Fibroblast of pulmonary artery (primary cell): ENCODE measurements at regions not wholly inside any gene's neighbourhood (a gene's known extent, or its start where the extent isn't known, plus 50 kb on each side); places are given as distances from the start of the nearest gene placed in this dataset.

Experiments
- DNase-seq: peaks from one replicate; pipeline ENCODE4 v3.0.0-alpha.2; 2010; ENCODE audit warnings: low read depth
- H3K4me3 ChIP-seq: replicated peaks from 2 replicates; pipeline ENCODE4 v1.5.1; 2011; ENCODE audit warnings: low read depth, mild to moderate bottlenecking, control low read depth, low read length, moderate library complexity
- CTCF ChIP-seq: IDR thresholded peaks from 2 replicates; pipeline ENCODE4 v1.5.1; 2011; ENCODE audit warnings: mild to moderate bottlenecking, control low read depth, low read length, inconsistent platforms; ENCODE audit errors: missing control alignments

- no peak for DNase-seq
- no peak overlapping the region for H3K4me3 ChIP-seq
- no peak for TF ChIP-seq CTCF
Measured at GRCh38 chr16:54362591-54363206, 76.1 kb upstream of the IRX3 start.

GRCh38 chr16:54361246-54361645 is 74.7 kb upstream of the IRX3 start:
- no peak for DNase-seq
- H3K4me3 ChIP-seq, result no peak overlapping the region
- no peak for TF ChIP-seq CTCF

- TF ChIP-seq CTCF, result no peak
- H3K4me3 ChIP-seq, result no peak overlapping the region
- no peak for DNase-seq
Measured at GRCh38 chr16:54360681-54361080, 74.1 kb upstream of the IRX3 start.

GRCh38 chr16:54359555-54359954 is 73.0 kb upstream of the IRX3 start:
- no peak for TF ChIP-seq CTCF

GRCh38 chr16:54359081-54359480 is 72.5 kb upstream of the IRX3 start:
- no peak for DNase-seq
- no peak for TF ChIP-seq CTCF
- H3K4me3 ChIP-seq, result no peak overlapping the region

More at GRCh38 chr16:54359555-54359954, 73.0 kb upstream of the IRX3 start:
- no peak for DNase-seq
- no peak overlapping the region for H3K4me3 ChIP-seq

- no peak for DNase-seq
- no peak overlapping the region for H3K4me3 ChIP-seq
- TF ChIP-seq CTCF, result no peak
Measured at GRCh38 chr16:54356391-54356790, 69.8 kb upstream of the IRX3 start.

GRCh38 chr16:54355251-54355650 is 68.7 kb upstream of the IRX3 start:
- no peak for TF ChIP-seq CTCF
- DNase-seq, result peak; percentile 52
- no peak overlapping the region for H3K4me3 ChIP-seq
